ENCODE measurements at regions not wholly inside any gene's neighbourhood (a gene's known extent, or its start where the extent isn't known, plus 50 kb on each side); places are given as distances from the start of the nearest gene placed in this dataset.

DNA sequence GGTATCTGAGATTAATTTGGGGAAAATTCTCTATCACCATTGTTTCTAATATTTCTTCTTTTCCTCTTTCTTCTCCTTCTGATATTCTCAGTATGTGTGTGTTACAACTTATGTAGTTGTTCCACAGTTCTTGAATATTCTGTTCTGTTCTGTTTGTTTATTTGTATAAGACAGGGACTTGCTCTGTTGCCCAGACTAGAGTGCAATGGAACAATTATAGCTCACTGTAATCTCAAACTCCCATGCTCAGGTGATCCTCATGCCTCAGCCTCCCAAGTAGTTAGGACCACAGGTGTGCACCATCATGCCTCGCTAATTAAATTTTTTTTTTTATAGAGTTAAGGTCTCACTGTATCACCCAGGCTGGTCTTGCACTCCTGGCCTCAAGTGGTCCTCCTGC lies 145.8 kb upstream of the TUT7 start:
- Histone ChIP-seq H3K27ac (ENCODE audit: low read depth, low read length) (no peak overlapping the region), H3K4me1 (ENCODE audit: control insufficient read depth, low read length) (no peaks in the 10 kb centered on the region), H3K9me2 (replicated peaks; ENCODE audit: control insufficient read depth, low read length) (no peaks in the 10 kb centered on the region), H3K27me3 (ENCODE audit: control insufficient read depth, low read length) (no peaks in the 10 kb centered on the region), H3K36me3 (ENCODE audit: control insufficient read depth, low read length) (no peaks in the 10 kb centered on the region), H3K9me3 (ENCODE audit: control insufficient read depth, insufficient read depth, low read length) (no peaks in the 10 kb centered on the region), H3K4me3 (ENCODE audit: low read length) (no peak overlapping the region), H3K4me2 (ENCODE audit: low read length) (no peak overlapping the region), H3F3A (ENCODE audit: control insufficient read depth, insufficient read depth) (no peaks in the 10 kb centered on the region), H4K20me1 (ENCODE audit: control insufficient read depth, insufficient read depth, low read depth, low read length) (no peaks in the 10 kb centered on the region), H3K79me2 (ENCODE audit: control insufficient read depth, low read length) (no peaks in the 10 kb centered on the region)
- TF ChIP-seq, protein P1, sequence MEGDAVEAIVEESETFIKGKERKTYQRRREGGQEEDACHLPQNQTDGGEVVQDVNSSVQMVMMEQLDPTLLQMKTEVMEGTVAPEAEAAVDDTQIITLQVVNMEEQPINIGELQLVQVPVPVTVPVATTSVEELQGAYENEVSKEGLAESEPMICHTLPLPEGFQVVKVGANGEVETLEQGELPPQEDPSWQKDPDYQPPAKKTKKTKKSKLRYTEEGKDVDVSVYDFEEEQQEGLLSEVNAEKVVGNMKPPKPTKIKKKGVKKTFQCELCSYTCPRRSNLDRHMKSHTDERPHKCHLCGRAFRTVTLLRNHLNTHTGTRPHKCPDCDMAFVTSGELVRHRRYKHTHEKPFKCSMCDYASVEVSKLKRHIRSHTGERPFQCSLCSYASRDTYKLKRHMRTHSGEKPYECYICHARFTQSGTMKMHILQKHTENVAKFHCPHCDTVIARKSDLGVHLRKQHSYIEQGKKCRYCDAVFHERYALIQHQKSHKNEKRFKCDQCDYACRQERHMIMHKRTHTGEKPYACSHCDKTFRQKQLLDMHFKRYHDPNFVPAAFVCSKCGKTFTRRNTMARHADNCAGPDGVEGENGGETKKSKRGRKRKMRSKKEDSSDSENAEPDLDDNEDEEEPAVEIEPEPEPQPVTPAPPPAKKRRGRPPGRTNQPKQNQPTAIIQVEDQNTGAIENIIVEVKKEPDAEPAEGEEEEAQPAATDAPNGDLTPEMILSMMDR (IDR thresholded peaks at IDR 0.05; ENCODE audit: low read depth, low read length, poor library complexity, severe bottlenecking) = no peak
- no peak for TF ChIP-seq EZH2phosphoT487 (IDR thresholded peaks at IDR 0.05; ENCODE audit: borderline replicate concordance, low read length)

DNA sequence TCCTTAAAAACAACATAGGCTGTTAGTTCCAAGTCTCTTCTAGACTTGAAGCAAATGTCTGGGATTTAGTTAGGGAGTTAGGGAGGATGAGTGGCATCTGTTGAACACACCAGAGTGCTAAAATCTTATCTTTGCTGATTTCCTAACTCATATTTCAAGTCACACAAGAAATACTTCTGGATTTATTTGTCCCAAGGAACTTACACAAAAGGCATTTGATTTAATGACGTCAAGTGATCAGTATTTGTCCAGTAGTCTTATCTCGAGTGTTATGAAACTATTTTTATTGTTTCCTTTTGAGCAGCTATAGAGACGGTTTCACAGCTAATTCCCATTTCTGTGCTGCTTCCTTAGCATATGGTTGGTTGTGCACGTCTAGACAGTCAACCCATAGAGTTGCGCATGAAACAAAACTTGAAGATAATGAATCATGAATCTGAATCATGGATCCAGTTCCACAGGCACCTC lies 140.5 kb upstream of the TUT7 start:
- TF ChIP-seq, protein P1 (IDR thresholded peaks at IDR 0.05; ENCODE audit: low read depth, low read length, poor library complexity, severe bottlenecking) = no peak
- no peak for TF ChIP-seq EZH2phosphoT487 (IDR thresholded peaks at IDR 0.05; ENCODE audit: borderline replicate concordance, low read length)
- Histone ChIP-seq H3K4me2 (ENCODE audit: low read length) (no peak overlapping the region), H3K4me3 (ENCODE audit: low read length) (no peak overlapping the region), H3K36me3 (ENCODE audit: control insufficient read depth, low read length) (no peaks in the 10 kb centered on the region), H4K20me1 (ENCODE audit: control insufficient read depth, insufficient read depth, low read depth, low read length) (no peaks in the 10 kb centered on the region), H3K27ac (ENCODE audit: low read depth, low read length) (no peak overlapping the region), H3K27me3 (ENCODE audit: control insufficient read depth, low read length) (no peaks in the 10 kb centered on the region), H3F3A (ENCODE audit: control insufficient read depth, insufficient read depth) (no peaks in the 10 kb centered on the region), H3K79me2 (ENCODE audit: control insufficient read depth, low read length) (no peaks in the 10 kb centered on the region), H3K4me1 (ENCODE audit: control insufficient read depth, low read length) (no peaks in the 10 kb centered on the region), H3K9me3 (ENCODE audit: control insufficient read depth, insufficient read depth, low read length) (no peaks in the 10 kb centered on the region), H3K9me2 (replicated peaks; ENCODE audit: control insufficient read depth, low read length) (no peaks in the 10 kb centered on the region)

DNA sequence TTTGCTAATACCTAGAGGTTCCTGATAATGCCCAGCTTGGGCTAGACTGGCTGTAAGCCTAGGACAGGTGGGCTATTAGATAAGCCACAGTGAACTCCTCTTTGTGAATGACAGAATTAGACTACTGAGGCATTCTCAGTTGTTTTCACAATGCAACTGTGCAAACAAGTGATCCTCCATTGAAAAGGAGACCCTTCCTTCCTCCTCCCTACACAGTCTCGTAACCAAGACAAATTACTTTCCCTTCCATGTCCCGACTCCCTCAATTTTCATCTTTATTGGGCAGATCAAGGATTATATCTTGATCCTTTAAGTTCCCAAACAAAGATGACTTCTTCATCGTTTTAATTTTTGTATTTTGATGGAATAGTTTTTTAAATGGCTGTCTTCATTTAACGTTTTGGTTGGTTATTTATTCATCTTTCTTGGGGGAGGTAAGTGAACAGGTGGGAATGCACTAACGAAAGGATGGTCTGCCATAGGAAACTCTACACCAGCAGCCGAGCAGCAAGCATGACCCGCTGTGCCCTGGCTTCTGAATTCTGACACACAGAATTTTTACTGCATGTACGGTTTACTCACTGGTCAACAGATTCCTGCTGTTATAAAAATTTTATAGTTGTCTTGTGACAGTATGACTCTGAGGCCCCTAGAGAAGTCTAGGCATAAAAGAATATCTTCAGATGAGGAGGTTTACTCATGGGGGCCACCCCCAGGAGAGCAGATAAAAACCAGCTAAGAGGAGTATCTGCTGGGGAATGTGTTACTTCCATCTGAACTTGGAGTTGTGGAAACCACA lies 137.5 kb upstream of the TUT7 start:
- H3K4me3 ChIP-seq (ENCODE audit: low read length) = no peak overlapping the region
- no peak for TF ChIP-seq EZH2phosphoT487 (IDR thresholded peaks at IDR 0.05; ENCODE audit: borderline replicate concordance, low read length)
- TF ChIP-seq, protein P1 (IDR thresholded peaks at IDR 0.05; ENCODE audit: low read depth, low read length, poor library complexity, severe bottlenecking) = no peak
- no peaks in the 10 kb centered on the region for H3K27me3 ChIP-seq (ENCODE audit: control insufficient read depth, low read length)

More for the DNA sequence above, 137.5 kb upstream of the TUT7 start:
- Histone ChIP-seq H3F3A (ENCODE audit: control insufficient read depth, insufficient read depth) (no peaks in the 10 kb centered on the region), H3K4me1 (ENCODE audit: control insufficient read depth, low read length) (no peaks in the 10 kb centered on the region), H3K27ac (ENCODE audit: low read depth, low read length) (no peak overlapping the region), H3K36me3 (ENCODE audit: control insufficient read depth, low read length) (no peaks in the 10 kb centered on the region), H3K9me2 (replicated peaks; ENCODE audit: control insufficient read depth, low read length) (no peaks in the 10 kb centered on the region), H3K79me2 (ENCODE audit: control insufficient read depth, low read length) (no peaks in the 10 kb centered on the region), H3K9me3 (ENCODE audit: control insufficient read depth, insufficient read depth, low read length) (no peaks in the 10 kb centered on the region), H4K20me1 (ENCODE audit: control insufficient read depth, insufficient read depth, low read depth, low read length) (no peaks in the 10 kb centered on the region), H3K4me2 (ENCODE audit: low read length) (no peak overlapping the region)

All from DOHH2 (cell line).